ENCODE measurements at regions not wholly inside any gene's neighbourhood (a gene's known extent, or its start where the extent isn't known, plus 50 kb on each side); places are given as distances from the start of the nearest gene placed in this dataset.

DNA sequence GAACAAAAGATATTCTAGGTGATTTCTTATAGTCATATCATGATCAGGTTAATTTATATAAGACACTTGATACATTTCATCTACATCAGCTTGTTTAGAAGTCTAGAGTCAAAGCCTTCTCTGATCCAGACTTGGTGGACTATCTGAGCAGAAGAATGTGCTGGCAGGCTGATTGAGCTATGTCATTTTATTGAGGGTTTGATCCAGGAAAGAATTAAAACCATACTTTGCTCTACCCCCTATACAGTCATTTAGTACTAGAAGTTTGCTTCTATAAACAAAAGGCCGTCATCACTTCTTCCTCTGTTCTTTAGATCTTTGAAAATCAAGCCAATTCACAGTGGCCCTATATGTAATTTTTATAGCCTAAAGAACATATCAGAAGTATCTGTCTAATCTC is 173.1 kb upstream of the PITX2 start:
- TF ChIP-seq KLF5 (IDR thresholded peaks at IDR 0.05; ENCODE audit: partially characterized antibody) (no peak), IRF4 (IDR thresholded peaks at IDR 0.05; ENCODE audit: low read depth, low read length) (no peak), POU2F2 (IDR thresholded peaks at IDR 0.05; ENCODE audit: borderline replicate concordance, low read depth, low read length) (no peak), EED (IDR thresholded peaks at IDR 0.05; ENCODE audit: low read depth) (no peak), HCFC1 (IDR thresholded peaks at IDR 0.05; ENCODE audit: low read length) (no peak), SIX5 (IDR thresholded peaks at IDR 0.05; ENCODE audit: low read depth, low read length, severe bottlenecking) (no peak), CEBPB (IDR thresholded peaks at IDR 0.05; ENCODE audit: borderline replicate concordance in 1 of 2, low read depth in 2 of 2, low read length in 2 of 2) (no peak), NFXL1 (IDR thresholded peaks at IDR 0.05; ENCODE audit: borderline replicate concordance) (no peak), RELA (IDR thresholded peaks at IDR 0.05; ENCODE audit: borderline replicate concordance, partially characterized antibody) (no peak), ZNF274 (IDR thresholded peaks at IDR 0.05; ENCODE audit: insufficient read depth, insufficient read length) (no peak)
- TF ChIP-seq, protein P1, sequence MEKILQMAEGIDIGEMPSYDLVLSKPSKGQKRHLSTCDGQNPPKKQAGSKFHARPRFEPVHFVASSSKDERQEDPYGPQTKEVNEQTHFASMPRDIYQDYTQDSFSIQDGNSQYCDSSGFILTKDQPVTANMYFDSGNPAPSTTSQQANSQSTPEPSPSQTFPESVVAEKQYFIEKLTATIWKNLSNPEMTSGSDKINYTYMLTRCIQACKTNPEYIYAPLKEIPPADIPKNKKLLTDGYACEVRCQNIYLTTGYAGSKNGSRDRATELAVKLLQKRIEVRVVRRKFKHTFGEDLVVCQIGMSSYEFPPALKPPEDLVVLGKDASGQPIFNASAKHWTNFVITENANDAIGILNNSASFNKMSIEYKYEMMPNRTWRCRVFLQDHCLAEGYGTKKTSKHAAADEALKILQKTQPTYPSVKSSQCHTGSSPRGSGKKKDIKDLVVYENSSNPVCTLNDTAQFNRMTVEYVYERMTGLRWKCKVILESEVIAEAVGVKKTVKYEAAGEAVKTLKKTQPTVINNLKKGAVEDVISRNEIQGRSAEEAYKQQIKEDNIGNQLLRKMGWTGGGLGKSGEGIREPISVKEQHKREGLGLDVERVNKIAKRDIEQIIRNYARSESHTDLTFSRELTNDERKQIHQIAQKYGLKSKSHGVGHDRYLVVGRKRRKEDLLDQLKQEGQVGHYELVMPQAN (conservative IDR thresholded peaks at IDR 0.05), result no peak
- TF ChIP-seq, protein P2, sequence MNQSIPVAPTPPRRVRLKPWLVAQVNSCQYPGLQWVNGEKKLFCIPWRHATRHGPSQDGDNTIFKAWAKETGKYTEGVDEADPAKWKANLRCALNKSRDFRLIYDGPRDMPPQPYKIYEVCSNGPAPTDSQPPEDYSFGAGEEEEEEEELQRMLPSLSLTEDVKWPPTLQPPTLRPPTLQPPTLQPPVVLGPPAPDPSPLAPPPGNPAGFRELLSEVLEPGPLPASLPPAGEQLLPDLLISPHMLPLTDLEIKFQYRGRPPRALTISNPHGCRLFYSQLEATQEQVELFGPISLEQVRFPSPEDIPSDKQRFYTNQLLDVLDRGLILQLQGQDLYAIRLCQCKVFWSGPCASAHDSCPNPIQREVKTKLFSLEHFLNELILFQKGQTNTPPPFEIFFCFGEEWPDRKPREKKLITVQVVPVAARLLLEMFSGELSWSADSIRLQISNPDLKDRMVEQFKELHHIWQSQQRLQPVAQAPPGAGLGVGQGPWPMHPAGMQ (IDR thresholded peaks at IDR 0.05; ENCODE audit: borderline replicate concordance), result no peak
- CTCF ChIA-PET, result no interaction called here
- RAD21 ChIA-PET (ENCODE audit: unreplicated experiment), result no interaction called here
- SMC1A ChIA-PET (ENCODE audit: uncharacterized antibody, unreplicated experiment), result no interaction called here
- no peak overlapping the region for H3K4me2 ChIP-seq (ENCODE audit: control insufficient read depth, insufficient read depth)
- H3K27me3 ChIP-seq (replicated peaks in 1 of 2; ENCODE audit: control insufficient read depth in 2 of 2, insufficient read depth in 2 of 2, low read length in 1 of 2), result no peaks in the 10 kb centered on the region
- H3K9me3 ChIP-seq (replicated peaks; ENCODE audit: control insufficient read depth, insufficient read depth, low read length), result no peaks in the 10 kb centered on the region
- POLR2A ChIA-PET, result no interaction called here
- no peak overlapping the region for H3K4me3 ChIP-seq
- FAIRE-seq (no peak), ATAC-seq (no peak), DNase-seq (ENCODE audit: low read depth, low spot score) (no peak)
- in situ Hi-C loops (cut with MboI) (no loop called here), intact Hi-C loops (cut with micrococcal nuclease; ENCODE audit: unreplicated experiment) (no loop called here)
- no peaks in the 10 kb centered on the region for H3K4me1 ChIP-seq (ENCODE audit: control insufficient read depth, insufficient read depth, low read length)
- BruUV-seq (replicated peaks), result no TSS peak
- H3K36me3 ChIP-seq (ENCODE audit: control insufficient read depth in 2 of 2, insufficient read depth in 2 of 2, low read length in 1 of 2), result no peaks in the 10 kb centered on the region
- 17% methylated on average over 1 of the region's 1 CpG for WGBS (ENCODE audit: insufficient coverage, insufficient replicate concordance, low lambda C conversion rate, missing lambda C conversion rate)
- H3K27ac ChIP-seq (ENCODE audit: control insufficient read depth, insufficient read depth), result no peak overlapping the region
- H3K9ac ChIP-seq (ENCODE audit: control insufficient read depth, insufficient read depth, low read length), result no peak overlapping the region
- H2AFZ ChIP-seq (ENCODE audit: control insufficient read depth, low read depth, low read length), result no peak overlapping the region
- no peaks in the 10 kb centered on the region for H3K79me2 ChIP-seq (ENCODE audit: control insufficient read depth, insufficient read depth, low read length)
- no peaks in the 10 kb centered on the region for H4K20me1 ChIP-seq (ENCODE audit: control insufficient read depth, insufficient read depth)
